ENCODE measurements at regions not wholly inside any gene's neighbourhood (a gene's known extent, or its start where the extent isn't known, plus 50 kb on each side); places are given as distances from the start of the nearest gene placed in this dataset.

GRCh38 chr3:103470498-103470897, 1035.7 kb downstream of the ZPLD1 start:
- TF ChIP-seq CTCF (IDR thresholded peaks at IDR 0.05) (no peak), POLR2AphosphoS5 (IDR thresholded peaks at IDR 0.05; ENCODE audit: insufficient read depth in 1 of 2, low read depth in 1 of 2) (no peak), POLR2A (IDR thresholded peaks at IDR 0.05) (no peak)
- H3K4me3 ChIP-seq = no peak overlapping the region
- no peaks in the 10 kb centered on the region for H3K36me3 ChIP-seq
- DNase-seq (ENCODE audit: extremely low spot score in 2 of 2) = no peak
- no peaks in the 10 kb centered on the region for H3K4me1 ChIP-seq
- intact Hi-C loops (cut with DNase I) = no loop called here
- H3K9me3 ChIP-seq = no peaks in the 10 kb centered on the region
- no peak overlapping the region for H3K27ac ChIP-seq
- H3K27me3 ChIP-seq = no peaks in the 10 kb centered on the region

- Histone ChIP-seq H3K36me3 (no peaks in the 10 kb centered on the region), H3K4me3 (no peak overlapping the region), H3K9me3 (no peaks in the 10 kb centered on the region), H3K27me3 (no peaks in the 10 kb centered on the region), H3K27ac (no peak overlapping the region), H3K4me1 (no peaks in the 10 kb centered on the region)
- no peak for TF ChIP-seq POLR2A (IDR thresholded peaks at IDR 0.05)
- no peak for TF ChIP-seq POLR2AphosphoS5 (IDR thresholded peaks at IDR 0.05; ENCODE audit: insufficient read depth in 1 of 2, low read depth in 1 of 2)
- no peak for TF ChIP-seq CTCF (IDR thresholded peaks at IDR 0.05)
- intact Hi-C loops (cut with DNase I) = loop anchor here (5.0 kb wide), 1 partner anchor 1158 kb away; no protein-coding TSS in a partner anchor
- no peak for DNase-seq (ENCODE audit: extremely low spot score in 2 of 2)
These were observed 1059.2 kb downstream of the ZPLD1 start for GRCh38 chr3:103494011-103494410.

GRCh38 chr3:103494512-103494911, 1059.7 kb downstream of the ZPLD1 start:
- Histone ChIP-seq H3K27ac (no peak overlapping the region), H3K36me3 (no peaks in the 10 kb centered on the region), H3K4me1 (no peaks in the 10 kb centered on the region), H3K27me3 (no peaks in the 10 kb centered on the region), H3K4me3 (no peak overlapping the region), H3K9me3 (no peaks in the 10 kb centered on the region)
- TF ChIP-seq POLR2A (IDR thresholded peaks at IDR 0.05) (no peak), CTCF (IDR thresholded peaks at IDR 0.05) (no peak), POLR2AphosphoS5 (IDR thresholded peaks at IDR 0.05; ENCODE audit: insufficient read depth in 1 of 2, low read depth in 1 of 2) (no peak)
- no peak for DNase-seq (ENCODE audit: extremely low spot score in 2 of 2)
- intact Hi-C loops (cut with DNase I) = loop anchor here (5.0 kb wide), 1 partner anchor 1158 kb away; no protein-coding TSS in a partner anchor

- H3K27me3 ChIP-seq = no peaks in the 10 kb centered on the region
- H3K9me3 ChIP-seq = no peaks in the 10 kb centered on the region
- TF ChIP-seq CTCF (IDR thresholded peaks at IDR 0.05) (no peak), POLR2AphosphoS5 (IDR thresholded peaks at IDR 0.05; ENCODE audit: insufficient read depth in 1 of 2, low read depth in 1 of 2) (no peak), POLR2A (IDR thresholded peaks at IDR 0.05) (no peak)
- H3K4me1 ChIP-seq = no peaks in the 10 kb centered on the region
- no peak overlapping the region for H3K4me3 ChIP-seq
- no peaks in the 10 kb centered on the region for H3K36me3 ChIP-seq
- no peak overlapping the region for H3K27ac ChIP-seq
- intact Hi-C loops (cut with DNase I) = no loop called here
- no peak for DNase-seq (ENCODE audit: extremely low spot score in 2 of 2)
These were observed 1060.4 kb downstream of the ZPLD1 start for GRCh38 chr3:103495186-103495585.

GRCh38 chr3:103499132-103499900, 1064.5 kb downstream of the ZPLD1 start:
- Histone ChIP-seq H3K27me3 (no peaks in the 10 kb centered on the region), H3K4me1 (no peaks in the 10 kb centered on the region), H3K36me3 (no peaks in the 10 kb centered on the region), H3K27ac (no peak overlapping the region), H3K4me3 (no peak overlapping the region), H3K9me3 (no peaks in the 10 kb centered on the region)
- TF ChIP-seq CTCF (IDR thresholded peaks at IDR 0.05) (no peak), POLR2A (IDR thresholded peaks at IDR 0.05) (no peak), POLR2AphosphoS5 (IDR thresholded peaks at IDR 0.05; ENCODE audit: insufficient read depth in 1 of 2, low read depth in 1 of 2) (no peak)
- DNase-seq (ENCODE audit: extremely low spot score in 2 of 2) = no peak
- intact Hi-C loops (cut with DNase I) = no loop called here
